ENCODE measurements at regions not wholly inside any gene's neighbourhood (a gene's known extent, or its start where the extent isn't known, plus 50 kb on each side); places are given as distances from the start of the nearest gene placed in this dataset.

GRCh38 chr1:234881893-234882771, 246.5 kb downstream of the TOMM20 start:
- DNase-seq (ENCODE audit: low read depth), result no peak

GRCh38 chr1:234879147-234880080, 249.2 kb downstream of the TOMM20 start:
- DNase-seq (ENCODE audit: low read depth), result no peak

GRCh38 chr1:234878288-234878687, 250.3 kb downstream of the TOMM20 start:
- no peak for DNase-seq (ENCODE audit: low read depth)

- no peak for DNase-seq (ENCODE audit: low read depth)
Measured at GRCh38 chr1:234877761-234878160, 250.9 kb downstream of the TOMM20 start.

- no peak for DNase-seq (ENCODE audit: low read depth)
Measured at GRCh38 chr1:234875953-234876855, 252.4 kb downstream of the TOMM20 start.

- no peak for DNase-seq (ENCODE audit: low read depth)
Measured at GRCh38 chr1:234875328-234875952, 253.2 kb downstream of the TOMM20 start.

- no peak for DNase-seq (ENCODE audit: low read depth)
Measured at GRCh38 chr1:234874291-234875288, 254.0 kb downstream of the TOMM20 start.

- DNase-seq (ENCODE audit: low read depth), result no peak
Measured at GRCh38 chr1:234871710-234872271, 256.8 kb downstream of the TOMM20 start.

- no peak for DNase-seq (ENCODE audit: low read depth)
Measured at GRCh38 chr1:234871039-234871709, 257.5 kb downstream of the TOMM20 start.

- DNase-seq (ENCODE audit: low read depth), result no peak
Measured at GRCh38 chr1:234870020-234870981, 258.3 kb downstream of the TOMM20 start.

- DNase-seq (ENCODE audit: low read depth), result no peak
Measured at GRCh38 chr1:234869182-234870019, 259.2 kb downstream of the TOMM20 start.

GRCh38 chr1:234868296-234869147, 258.5 kb upstream of the IRF2BP2 start:
- DNase-seq (ENCODE audit: low read depth), result no peak

GRCh38 chr1:234866007-234866866, 256.3 kb upstream of the IRF2BP2 start:
- no peak for DNase-seq (ENCODE audit: low read depth)

GRCh38 chr1:234865171-234866006, 255.4 kb upstream of the IRF2BP2 start:
- no peak for DNase-seq (ENCODE audit: low read depth)

Data from activated T-helper 1 cell treated with Interleukin-2 at 50 U/mL for 16 hours (primary cell).